Loucy (cell line): ENCODE measurements at regions not wholly inside any gene's neighbourhood (a gene's known extent, or its start where the extent isn't known, plus 50 kb on each side); places are given as distances from the start of the nearest gene placed in this dataset.
A peak's percentile ranks its signal among the peaks of the same experiment; 100 is the strongest.

Experiments used
- H2AFZ ChIP-seq: fragments of 200-600 bp; sonication (generic); 2 replicates; pipeline ENCODE4 v1.6.0; 2016; ENCODE audit warnings: antibody characterized with exemption, mild to moderate bottlenecking, low read length, moderate library complexity
- H3F3A ChIP-seq: fragments of 200-600 bp; 2 replicates; pipeline ENCODE4 v1.6.0; 2016; ENCODE audit warnings: antibody characterized with exemption, low read depth, mild to moderate bottlenecking
- H3K27me3 ChIP-seq: fragments of 200-600 bp; sonication (generic); 2 replicates; pipeline ENCODE4 v1.6.1; 2014; ENCODE audit warnings: low read length, mild to moderate bottlenecking; ENCODE audit not compliant: insufficient read depth, poor library complexity, severe bottlenecking
- H3K36me3 ChIP-seq: fragments of 200-600 bp; sonication (generic); 2 replicates; pipeline ENCODE4 v1.6.1; 2016; ENCODE audit warnings: low read length; ENCODE audit not compliant: insufficient read depth
- H3K4me1 ChIP-seq: fragments of 200-600 bp; sonication (generic); 2 replicates; pipeline ENCODE4 v1.5.1; 2014; ENCODE audit warnings: low read length, mild to moderate bottlenecking; ENCODE audit not compliant: insufficient read depth, poor library complexity, severe bottlenecking
- H3K4me2 ChIP-seq: fragments of 200-600 bp; sonication (generic); 2 replicates; pipeline ENCODE4 v1.6.0; 2014; ENCODE audit warnings: antibody characterized with exemption, low read length, low read depth, mild to moderate bottlenecking; ENCODE audit not compliant: poor library complexity, severe bottlenecking
- H3K4me3 ChIP-seq: fragments of 200-600 bp; sonication (generic); 2 replicates; pipeline ENCODE4 v1.5.1; 2014; ENCODE audit warnings: low read length, mild to moderate bottlenecking, mixed read lengths; ENCODE audit not compliant: poor library complexity, severe bottlenecking
- H3K79me2 ChIP-seq: fragments of 200-600 bp; sonication (generic); 2 replicates; pipeline ENCODE4 v1.6.1; 2014; ENCODE audit warnings: low read length; ENCODE audit not compliant: insufficient read depth
- H3K9ac ChIP-seq: fragments of 200-600 bp; sonication (generic); 2 replicates; pipeline ENCODE4 v1.6.0; 2014; ENCODE audit warnings: mild to moderate bottlenecking, low read depth, low read length, moderate library complexity; ENCODE audit not compliant: poor library complexity, severe bottlenecking
- H3K9me2 ChIP-seq: fragments of 200-600 bp; sonication (generic); replicated peaks from 2 replicates; pipeline ENCODE4 v1.6.1; 2016; ENCODE audit warnings: low read depth, low read length, mixed read lengths
- H3K9me3 ChIP-seq: fragments of 200-600 bp; sonication (generic); 2 replicates; pipeline ENCODE4 v1.6.1; 2014; ENCODE audit warnings: mild to moderate bottlenecking, antibody characterized with exemption, low read length, low read depth; ENCODE audit not compliant: insufficient read depth
- H4K20me1 ChIP-seq: fragments of 200-600 bp; sonication (generic); 2 replicates; pipeline ENCODE4 v1.6.0; 2014; ENCODE audit warnings: antibody characterized with exemption, low read length, mild to moderate bottlenecking; ENCODE audit not compliant: insufficient read depth, poor library complexity, severe bottlenecking
- CTCF ChIP-seq: fragments of 200-600 bp; sonication (generic); conservative IDR thresholded peaks from 2 replicates; pipeline ENCODE4 v1.5.1; 2014; ENCODE audit warnings: mild to moderate bottlenecking, antibody characterized with exemption, low read length
- EZH2phosphoT487 ChIP-seq: fragments of 200-600 bp; IDR thresholded peaks from 2 replicates; pipeline ENCODE4 v1.6.1; 2018; ENCODE audit warnings: antibody characterized with exemption, mild to moderate bottlenecking, moderate library complexity, borderline replicate concordance

GRCh38 chr13:80742033-80742432, 401.1 kb upstream of the SPRY2 start:
- TF ChIP-seq CTCF (no peak), EZH2phosphoT487 (no peak)
- Histone ChIP-seq H3K36me3 (no peaks in the 10 kb centered on the region), H3F3A (no peaks in the 10 kb centered on the region), H3K9me3 (no peaks in the 10 kb centered on the region), H2AFZ (no peak overlapping the region), H3K4me3 (no peak overlapping the region), H3K79me2 (no peaks in the 10 kb centered on the region), H3K9me2 (no peaks in the 10 kb centered on the region), H4K20me1 (no peaks in the 10 kb centered on the region), H3K27me3 (no peaks in the 10 kb centered on the region), H3K4me1 (peaks cover 4% of the 10 kb centered on the region), H3K9ac (no peak overlapping the region), H3K4me2 (peak overlapping the region; percentile 1)

GRCh38 chr13:80740071-80740470, 399.1 kb upstream of the SPRY2 start:
- no peak overlapping the region for H3K9ac ChIP-seq
- TF ChIP-seq EZH2phosphoT487 (no peak), CTCF (no peak)
- no peaks in the 10 kb centered on the region for H3K36me3 ChIP-seq
- no peak overlapping the region for H3K4me2 ChIP-seq
- no peaks in the 10 kb centered on the region for H3K79me2 ChIP-seq
- no peaks in the 10 kb centered on the region for H3K9me2 ChIP-seq
- H3F3A ChIP-seq = no peaks in the 10 kb centered on the region
- no peaks in the 10 kb centered on the region for H3K27me3 ChIP-seq
- H3K4me1 ChIP-seq = peaks cover 4% of the 10 kb centered on the region
- no peak overlapping the region for H3K4me3 ChIP-seq
- no peak overlapping the region for H2AFZ ChIP-seq
- H4K20me1 ChIP-seq = no peaks in the 10 kb centered on the region
- no peaks in the 10 kb centered on the region for H3K9me3 ChIP-seq

- Histone ChIP-seq H2AFZ (no peak overlapping the region), H3K9ac (no peak overlapping the region), H3K4me2 (no peak overlapping the region), H3K9me2 (no peaks in the 10 kb centered on the region), H3K4me3 (no peak overlapping the region), H3K9me3 (no peaks in the 10 kb centered on the region), H3K4me1 (peaks cover 4% of the 10 kb centered on the region), H3F3A (no peaks in the 10 kb centered on the region), H3K79me2 (no peaks in the 10 kb centered on the region), H3K36me3 (no peaks in the 10 kb centered on the region), H4K20me1 (no peaks in the 10 kb centered on the region), H3K27me3 (no peaks in the 10 kb centered on the region)
- no peak for TF ChIP-seq EZH2phosphoT487
Measured at GRCh38 chr13:80737513-80737912, 396.6 kb upstream of the SPRY2 start.

- H3K9ac ChIP-seq = no peak overlapping the region
Measured at GRCh38 chr13:80727321-80727975, 386.5 kb upstream of the SPRY2 start.

More at GRCh38 chr13:80727321-80727975, 386.5 kb upstream of the SPRY2 start:
- no peaks in the 10 kb centered on the region for H3K79me2 ChIP-seq
- no peak overlapping the region for H3K4me3 ChIP-seq
- H2AFZ ChIP-seq = no peak overlapping the region
- H3K9me2 ChIP-seq = no peaks in the 10 kb centered on the region
- H3K27me3 ChIP-seq = no peaks in the 10 kb centered on the region
- H4K20me1 ChIP-seq = no peaks in the 10 kb centered on the region
- no peak for TF ChIP-seq CTCF
- no peak for TF ChIP-seq EZH2phosphoT487
- no peaks in the 10 kb centered on the region for H3F3A ChIP-seq
- H3K4me1 ChIP-seq = no peaks in the 10 kb centered on the region
- no peaks in the 10 kb centered on the region for H3K36me3 ChIP-seq
- H3K4me2 ChIP-seq = no peak overlapping the region
- H3K9me3 ChIP-seq = no peaks in the 10 kb centered on the region
